Cardiac septum (tissue), 1 donor: ENCODE measurements at regions not wholly inside any gene's neighbourhood (a gene's known extent, or its start where the extent isn't known, plus 50 kb on each side); places are given as distances from the start of the nearest gene placed in this dataset.
"Not testable (repeated sequence)": the region's sequence is repeated elsewhere in the genome, so short reads cannot be mapped to it uniquely, and the experiment has no call there.

Source experiments
- DNase-seq: peaks from one replicate; pipeline ENCODE4 v3.0.0-alpha.2; 2020; ENCODE audit warnings: low spot score
- intact Hi-C: fragments of 100-400 bp; cut with DNase I; formaldehyde crosslinking; loops from one replicate; pipeline ENCODE4 v1.14.0; 2022
- donor health status: DM: no; HTN: no; CAD: no.

DNA sequence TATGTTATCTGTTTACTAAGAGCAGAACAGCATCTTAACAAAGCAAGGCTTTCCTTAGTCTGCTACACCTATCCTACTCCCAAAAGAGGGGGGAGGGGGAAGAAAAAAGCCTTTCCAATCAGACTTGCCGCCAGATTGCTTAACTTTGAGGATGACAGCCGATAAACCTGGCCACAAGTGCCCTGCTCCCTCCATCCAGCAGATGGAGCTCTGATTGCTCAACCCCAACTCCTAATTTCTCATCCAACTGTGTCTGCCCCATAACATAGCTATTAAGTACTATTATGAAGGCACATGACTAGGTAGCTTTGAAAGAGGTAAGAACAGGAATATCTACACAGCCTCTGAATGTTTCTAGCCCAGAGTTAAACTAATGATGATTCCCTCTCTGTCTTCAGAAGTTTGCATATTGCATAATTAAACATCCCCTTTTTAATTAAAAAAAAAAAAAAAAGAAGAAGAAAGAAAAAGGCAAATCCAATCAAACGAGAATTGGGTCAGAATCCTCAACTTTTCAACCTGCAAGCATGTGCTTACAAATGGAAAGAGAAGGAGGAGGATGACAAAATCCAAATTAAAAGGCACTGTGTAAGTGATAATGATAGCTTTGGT is 247.4 kb downstream of the GALC start:
- intact Hi-C loops: loop anchor here (5.0 kb wide), 1 partner anchor 152 kb away; no protein-coding TSS in a partner anchor
- DNase-seq: no peak

GRCh38 chr14:87734577-87735360 is 258.2 kb downstream of the GALC start:
- intact Hi-C loops, DNase-seq: not testable (repeated sequence)

DNA sequence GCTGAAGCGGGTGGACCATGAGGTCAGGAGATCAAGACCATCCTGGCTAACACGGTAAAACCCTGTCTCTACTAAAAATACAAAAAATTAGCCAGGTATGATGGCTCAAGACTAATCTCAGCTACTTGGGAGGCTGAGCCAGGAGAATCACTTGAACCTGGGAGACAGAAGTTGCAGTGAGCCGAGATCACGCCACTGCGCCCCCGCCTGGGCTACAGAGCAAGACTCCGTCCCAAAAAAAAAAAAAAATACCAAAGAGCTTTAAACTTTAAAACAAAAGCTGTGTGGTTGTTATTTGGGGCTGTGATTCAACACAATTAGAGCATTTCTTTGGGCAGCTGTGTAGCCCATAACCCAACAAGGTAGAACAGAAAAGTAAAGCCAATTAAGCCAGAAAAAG is 259.9 kb downstream of the GALC start:
- DNase-seq, intact Hi-C loops: not testable (repeated sequence)

DNA sequence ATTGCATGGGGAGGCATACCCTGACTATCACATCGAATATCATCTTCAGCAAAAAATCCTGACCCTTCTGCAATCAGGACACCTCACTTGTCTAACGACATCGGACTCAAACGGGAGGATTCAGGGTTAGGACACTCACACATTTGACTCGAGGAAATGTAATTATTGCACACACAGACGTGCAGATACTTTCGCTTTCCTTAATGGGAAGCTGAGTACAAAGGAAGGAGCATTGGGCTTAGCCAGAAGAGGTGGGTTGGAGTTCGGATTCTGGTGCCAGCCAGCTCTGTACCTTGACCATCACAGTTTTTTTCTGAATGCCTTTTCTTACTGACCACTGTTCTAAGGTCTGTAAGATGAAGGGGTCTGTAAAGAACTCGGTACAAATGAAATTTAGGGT is 260.4 kb downstream of the GALC start:
- no peak for DNase-seq
- intact Hi-C loops: no loop called here

- DNase-seq: no peak
- intact Hi-C loops: no loop called here
Observed at GRCh38 chr14:87725318-87725717, 267.7 kb downstream of the GALC start.

- intact Hi-C loops: no loop called here
- no peak for DNase-seq
Observed at GRCh38 chr14:87712396-87713090, 280.4 kb downstream of the GALC start.

GRCh38 chr14:87705439-87705896 is 287.5 kb downstream of the GALC start:
- DNase-seq: no peak
- intact Hi-C loops: no loop called here

GRCh38 chr14:87698481-87698880 is 294.5 kb downstream of the GALC start:
- no peak for DNase-seq
- intact Hi-C loops: no loop called here

GRCh38 chr14:87696485-87696884 is 296.5 kb downstream of the GALC start:
- DNase-seq: no peak
- intact Hi-C loops: no loop called here

DNA sequence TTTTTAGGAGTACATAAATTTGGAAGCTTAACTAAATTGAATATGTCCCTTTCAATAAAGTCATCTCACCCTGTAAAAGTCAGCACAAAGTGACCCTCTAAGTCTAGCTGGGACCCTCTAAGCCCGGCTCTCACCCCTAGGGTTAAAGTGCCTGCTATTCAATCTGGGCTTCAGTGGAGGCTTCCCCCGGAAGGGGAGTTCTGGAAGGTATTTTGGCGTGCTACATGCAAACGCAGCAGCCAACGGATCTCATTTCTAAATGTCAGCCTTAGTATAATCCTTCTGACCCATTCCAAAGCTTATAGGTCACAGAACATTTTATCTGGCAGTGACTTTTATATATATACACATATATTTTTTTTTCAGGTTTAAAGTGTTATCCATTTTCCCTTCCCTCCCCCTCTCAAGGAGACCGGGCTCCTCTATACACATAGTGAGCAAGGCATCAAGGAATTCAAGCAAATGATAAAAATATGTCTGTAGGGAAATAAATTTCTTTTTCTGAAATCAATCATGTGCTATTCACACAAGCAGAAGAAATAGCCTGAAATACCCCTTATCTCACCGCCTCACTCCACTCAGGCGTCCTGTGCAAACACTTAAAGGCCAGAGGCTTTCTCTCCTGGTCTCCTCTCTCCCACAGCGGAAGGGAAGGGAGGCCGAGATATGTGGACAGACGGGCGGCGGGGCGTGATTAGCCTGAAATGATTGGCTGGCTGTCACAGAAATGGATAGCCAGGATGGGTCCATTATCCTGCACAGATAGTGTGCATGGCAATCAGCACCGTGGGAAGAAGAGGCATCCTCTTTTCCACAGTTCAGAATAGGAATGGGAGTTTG is 301.7 kb downstream of the GALC start:
- intact Hi-C loops: no loop called here
- no peak for DNase-seq

DNA sequence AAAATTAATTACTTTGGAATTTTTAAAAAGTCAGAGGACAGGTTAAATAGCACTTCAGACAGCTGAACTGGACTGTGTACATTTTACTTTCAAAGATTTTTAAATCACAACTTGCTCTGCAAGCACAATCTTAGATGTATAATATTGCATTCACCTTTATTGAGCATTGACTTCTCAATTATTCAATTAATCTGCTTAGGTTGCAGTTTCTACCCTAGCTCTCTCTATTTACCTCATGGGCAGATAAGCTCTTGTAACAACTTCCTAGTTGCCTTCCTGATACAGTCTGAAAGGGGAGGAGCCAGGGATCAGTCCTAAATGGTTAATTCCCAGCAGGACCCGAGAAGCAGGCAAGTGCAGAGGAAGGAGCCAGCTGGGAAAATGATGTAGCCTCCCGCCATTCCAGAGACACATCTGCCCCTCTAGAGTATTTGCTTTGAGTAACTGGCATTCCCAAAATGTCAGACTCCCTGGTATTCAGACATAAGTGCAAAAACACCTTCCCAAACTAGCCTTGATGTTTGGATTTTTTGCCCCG is 302.8 kb downstream of the GALC start:
- no peak for DNase-seq
- intact Hi-C loops: no loop called here

GRCh38 chr14:87688524-87688923 is 304.5 kb downstream of the GALC start:
- intact Hi-C loops: no loop called here
- DNase-seq: no peak

DNA sequence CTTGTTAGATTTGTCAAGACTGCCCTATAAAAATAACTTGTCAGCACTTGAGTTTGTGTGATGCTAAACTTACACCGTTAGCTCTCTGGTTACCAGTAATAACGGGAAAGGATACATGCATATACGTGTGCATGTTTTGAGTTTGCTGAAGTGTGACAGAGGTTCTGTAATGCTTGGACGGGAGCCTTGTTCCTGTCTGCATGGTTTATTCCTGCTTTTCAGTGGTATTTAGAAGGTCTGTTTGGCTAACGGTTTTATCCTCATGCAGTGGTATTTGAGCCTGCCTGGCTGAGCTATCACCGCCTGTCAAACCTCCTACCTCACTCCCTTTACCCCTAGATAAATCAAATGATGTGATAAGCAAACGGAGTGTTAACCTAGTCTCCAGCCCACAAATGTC is 305.6 kb downstream of the GALC start:
- intact Hi-C loops: no loop called here

GRCh38 chr14:87686746-87687145 is 306.2 kb downstream of the GALC start:
- intact Hi-C loops: no loop called here
- no peak for DNase-seq

More for the DNA sequence above, 305.6 kb downstream of the GALC start:
- no peak for DNase-seq

GRCh38 chr14:87679866-87680265 is 313.1 kb downstream of the GALC start:
- intact Hi-C loops: no loop called here
- DNase-seq: no peak

- intact Hi-C loops: no loop called here
- DNase-seq: no peak
Observed at GRCh38 chr14:87678624-87679023, 314.4 kb downstream of the GALC start.

GRCh38 chr14:87676814-87677437 is 316.1 kb downstream of the GALC start:
- intact Hi-C loops: no loop called here
- DNase-seq: no peak

GRCh38 chr14:87667659-87668058 is 325.3 kb downstream of the GALC start:
- no peak for DNase-seq
- intact Hi-C loops: no loop called here

DNA sequence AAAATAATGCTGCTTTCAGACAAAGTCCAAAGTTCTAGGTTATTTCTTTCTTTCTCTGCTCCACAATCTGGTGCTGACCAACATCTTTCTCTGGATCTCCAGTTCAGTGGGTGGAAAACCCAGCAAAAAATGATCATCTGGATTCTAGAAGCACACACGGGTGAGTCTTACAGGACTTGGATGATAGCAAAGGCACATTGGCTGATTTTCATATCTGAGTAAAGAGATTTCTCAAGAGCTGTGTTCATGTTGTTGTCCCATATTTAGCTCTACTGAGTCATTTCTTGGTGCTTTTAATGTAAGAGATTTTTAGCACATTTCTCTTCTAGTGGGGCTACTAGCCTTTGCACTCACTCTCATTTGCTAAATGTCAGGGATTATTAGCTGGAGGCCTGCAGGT is 336.7 kb downstream of the GALC start:
- no peak for DNase-seq
- intact Hi-C loops: no loop called here
